ENCODE measurements at regions not wholly inside any gene's neighbourhood (a gene's known extent, or its start where the extent isn't known, plus 50 kb on each side); places are given as distances from the start of the nearest gene placed in this dataset.
"Not testable (repeated sequence)": the region's sequence is repeated elsewhere in the genome, so short reads cannot be mapped to it uniquely, and the experiment has no call there.

- TF ChIP-seq POLR2A (IDR thresholded peaks at IDR 0.05) = not testable (repeated sequence)
- TF ChIP-seq, protein P1, sequence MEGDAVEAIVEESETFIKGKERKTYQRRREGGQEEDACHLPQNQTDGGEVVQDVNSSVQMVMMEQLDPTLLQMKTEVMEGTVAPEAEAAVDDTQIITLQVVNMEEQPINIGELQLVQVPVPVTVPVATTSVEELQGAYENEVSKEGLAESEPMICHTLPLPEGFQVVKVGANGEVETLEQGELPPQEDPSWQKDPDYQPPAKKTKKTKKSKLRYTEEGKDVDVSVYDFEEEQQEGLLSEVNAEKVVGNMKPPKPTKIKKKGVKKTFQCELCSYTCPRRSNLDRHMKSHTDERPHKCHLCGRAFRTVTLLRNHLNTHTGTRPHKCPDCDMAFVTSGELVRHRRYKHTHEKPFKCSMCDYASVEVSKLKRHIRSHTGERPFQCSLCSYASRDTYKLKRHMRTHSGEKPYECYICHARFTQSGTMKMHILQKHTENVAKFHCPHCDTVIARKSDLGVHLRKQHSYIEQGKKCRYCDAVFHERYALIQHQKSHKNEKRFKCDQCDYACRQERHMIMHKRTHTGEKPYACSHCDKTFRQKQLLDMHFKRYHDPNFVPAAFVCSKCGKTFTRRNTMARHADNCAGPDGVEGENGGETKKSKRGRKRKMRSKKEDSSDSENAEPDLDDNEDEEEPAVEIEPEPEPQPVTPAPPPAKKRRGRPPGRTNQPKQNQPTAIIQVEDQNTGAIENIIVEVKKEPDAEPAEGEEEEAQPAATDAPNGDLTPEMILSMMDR (IDR thresholded peaks at IDR 0.05) = not testable (repeated sequence)
Observed at GRCh38 chr1:157321972-157322371, 183.8 kb upstream of the ETV3 start.
